Endothelial cell of umbilical vein (primary cell): ENCODE measurements at regions not wholly inside any gene's neighbourhood (a gene's known extent, or its start where the extent isn't known, plus 50 kb on each side); places are given as distances from the start of the nearest gene placed in this dataset.

Experiments
- BruUV-seq: library from RNA; stranded (reverse); fragments of 400-500 nt; replicated peaks from 2 replicates; lab custom pipeline; 2021; lab: Mats Ljungman, UMichigan
- CTCF ChIA-PET: fragments of 300-600, 350-600 bp; sonication (Branson Sonifier 250); formaldehyde crosslinking; loops from one replicate; lab custom pipeline; 2021; ENCODE audit warnings: antibody characterized with exemption, inconsistent platforms; lab: Charles Lee
- POLR2A ChIA-PET: fragments of 300-600, 350-600 bp; sonication (Branson Sonifier 250); formaldehyde crosslinking; loops from one replicate; lab custom pipeline; 2021; ENCODE audit warnings: antibody characterized with exemption, inconsistent platforms; lab: Charles Lee
- DNase-seq: peaks from one replicate; pipeline ENCODE4 v3.0.0-alpha.2; 2011; ENCODE audit warnings: low read depth, low spot score
- FAIRE-seq: peaks from 2 replicates; lab custom pipeline; 2011; peaks lifted over from hg19 to GRCh38; lab: Jason Lieb, UNC
- H2AFZ ChIP-seq: 2 replicates; pipeline ENCODE4 v1.6.0; 2012; ENCODE audit warnings: low read depth, low read length, control low read depth, inconsistent platforms
- H3K27ac ChIP-seq: 2 replicates; pipeline ENCODE4 v1.5.1; 2011; ENCODE audit warnings: low read depth, mild to moderate bottlenecking, control low read depth, low read length, moderate library complexity; ENCODE audit not compliant: insufficient read depth
- H3K27me3 ChIP-seq, 2 experiments: 2 replicates each; pipeline versions ENCODE4 v1.6.0 to v1.6.1; 2011; ENCODE audit warnings: low read length in 2 of 2, mixed read lengths in 1 of 2; ENCODE audit not compliant: control insufficient read depth in 2 of 2, insufficient read depth in 2 of 2
- H3K36me3 ChIP-seq, 2 experiments: 2 replicates in 1 of 2; 3 replicates in 1 of 2; pipeline ENCODE4 v1.5.1; 2011; ENCODE audit warnings: low read length in 2 of 2, mild to moderate bottlenecking in 1 of 2, moderate library complexity in 1 of 2; ENCODE audit not compliant: control insufficient read depth in 2 of 2, insufficient read depth in 2 of 2; ENCODE audit errors: extremely low read depth in 1 of 2
- H3K4me1 ChIP-seq: 3 replicates; pipeline ENCODE4 v1.5.1; 2011; ENCODE audit warnings: mild to moderate bottlenecking, low read length; ENCODE audit not compliant: control insufficient read depth, insufficient read depth; ENCODE audit errors: extremely low read depth
- H3K4me2 ChIP-seq: 2 replicates; pipeline ENCODE4 v1.6.1; 2011; ENCODE audit warnings: low read length, control low read depth, mixed read lengths; ENCODE audit not compliant: insufficient read depth
- H3K4me3 ChIP-seq, 3 experiments: fragments of 200-600 bp in 1 of 3; sonication (generic), shearing (Covaris generic) in 1 of 3; replicated peaks in 1 of 3; 2 replicates each; pipeline ENCODE4 v1.5.1; 2011 to 2016; ENCODE audit warnings: control low read depth in 3 of 3, low read length in 3 of 3, mild to moderate bottlenecking in 2 of 3, inconsistent platforms in 1 of 3, low read depth in 1 of 3, moderate library complexity in 1 of 3; ENCODE audit not compliant: insufficient read depth in 1 of 3
- H3K79me2 ChIP-seq: 2 replicates; pipeline ENCODE4 v1.6.0; 2012; ENCODE audit warnings: low read length, inconsistent platforms; ENCODE audit not compliant: control insufficient read depth, insufficient read depth
- H3K9ac ChIP-seq: replicated peaks from 2 replicates; pipeline ENCODE3; 2011; ENCODE audit warnings: low read length, control low read depth; ENCODE audit not compliant: insufficient read depth; ENCODE audit errors: extremely low read depth
- H3K9me1 ChIP-seq: replicated peaks from 3 replicates; pipeline ENCODE4 v1.6.0; 2011; ENCODE audit warnings: mild to moderate bottlenecking, low read length; ENCODE audit not compliant: control insufficient read depth, insufficient read depth; ENCODE audit errors: extremely low read depth
- H3K9me3 ChIP-seq: replicated peaks from 2 replicates; pipeline ENCODE4 v1.5.1; 2012; ENCODE audit warnings: low read length, inconsistent platforms; ENCODE audit not compliant: control insufficient read depth, insufficient read depth
- H4K20me1 ChIP-seq: replicated peaks from 2 replicates; pipeline ENCODE3; 2011; ENCODE audit warnings: mild to moderate bottlenecking, low read length; ENCODE audit not compliant: control insufficient read depth, insufficient read depth; ENCODE audit errors: extremely low read depth
- EZH2 ChIP-seq: IDR thresholded peaks from 2 replicates; pipeline ENCODE4 v1.6.1; 2012; ENCODE audit warnings: borderline replicate concordance, low read depth, mild to moderate bottlenecking, moderate library complexity, low read length, inconsistent platforms; ENCODE audit not compliant: severe bottlenecking
- FOS ChIP-seq: IDR thresholded peaks from 2 replicates; pipeline ENCODE4 v1.6.1; 2011; ENCODE audit warnings: mild to moderate bottlenecking, low read length, moderate library complexity, borderline replicate concordance; ENCODE audit not compliant: insufficient read depth
- JUN ChIP-seq: IDR thresholded peaks from 2 replicates; pipeline ENCODE4 v1.6.1; 2011; ENCODE audit warnings: borderline replicate concordance, low read depth; ENCODE audit not compliant: insufficient read length, insufficient read depth
- MYC ChIP-seq: IDR thresholded peaks from one replicate; pipeline ENCODE4 v1.6.1; 2011; ENCODE audit warnings: mild to moderate bottlenecking, low read depth, low read length
- POLR2AphosphoS5 ChIP-seq: IDR thresholded peaks from 2 replicates; pipeline ENCODE4 v1.6.1; 2012; ENCODE audit warnings: low read depth, mild to moderate bottlenecking, control low read depth, low read length, moderate library complexity; ENCODE audit not compliant: insufficient read depth
- dilution Hi-C: fragments of 300-500 bp; cut with MboI; formaldehyde crosslinking; loops from one replicate; pipeline ENCODE4 v1.15.0; 2019; ENCODE audit warnings: low sequenced_read_pairs; ENCODE audit not compliant: extremely low pct_ligation_motif_present
- intact Hi-C: fragments of 100-400 bp; cut with micrococcal nuclease; formaldehyde crosslinking; loops from one replicate; pipeline ENCODE4 v1.10.0; 2022

GRCh38 chr5:42875785-42876374 lies 64.2 kb upstream of the SELENOP start:
- H3K79me2 ChIP-seq = no peaks in the 10 kb centered on the region
- ChIA-PET CTCF (interaction anchor here (2.7 kb wide), 1 partner anchor 14 kb away, joined by 19 read pairs; no protein-coding TSS in a partner anchor), POLR2A (no interaction called here)
- peaks cover 11% of the 10 kb centered on the region for H3K4me1 ChIP-seq
- no peak overlapping the region for H3K9ac ChIP-seq
- no TSS peak for BruUV-seq
- FAIRE-seq (no peak), DNase-seq (no peak)
- H3K9me3 ChIP-seq = no peaks in the 10 kb centered on the region
- H3K9me1 ChIP-seq = no peaks in the 10 kb centered on the region
- no peak overlapping the region for H3K4me2 ChIP-seq
- dilution Hi-C loops = no loop called here
- H4K20me1 ChIP-seq = no peaks in the 10 kb centered on the region
- no peak overlapping the region for H3K27ac ChIP-seq
- TF ChIP-seq JUN = no peak
- peak; percentile 26 for TF ChIP-seq FOS
- H3K4me3 ChIP-seq = no peak overlapping the region
- peak overlapping the region; percentile 46 for H2AFZ ChIP-seq
- H3K36me3 ChIP-seq = no peaks in the 10 kb centered on the region
- intact Hi-C loops = no loop called here
- H3K27me3 ChIP-seq = no peaks in the 10 kb centered on the region

- CTCF ChIA-PET = interaction anchor here (2.7 kb wide), 1 partner anchor 15 kb away, joined by 19 read pairs; no protein-coding TSS in a partner anchor
- BruUV-seq = no TSS peak
- intact Hi-C loops = no loop called here
These were observed 63.5 kb upstream of the SELENOP start for GRCh38 chr5:42875211-42875610.

More at GRCh38 chr5:42875211-42875610, 63.5 kb upstream of the SELENOP start:
- H3K9me3 ChIP-seq = no peaks in the 10 kb centered on the region
- TF ChIP-seq MYC = no peak
- TF ChIP-seq EZH2 = no peak
- TF ChIP-seq POLR2AphosphoS5 = no peak
- H3K9me1 ChIP-seq = no peaks in the 10 kb centered on the region
- no peaks in the 10 kb centered on the region for H4K20me1 ChIP-seq
- no peak overlapping the region for H3K4me3 ChIP-seq
- FAIRE-seq = no peak
- no peak overlapping the region for H3K4me2 ChIP-seq
- peaks cover 11% of the 10 kb centered on the region for H3K4me1 ChIP-seq
- H2AFZ ChIP-seq = no peak overlapping the region
- H3K27me3 ChIP-seq = no peaks in the 10 kb centered on the region
- H3K79me2 ChIP-seq = no peaks in the 10 kb centered on the region
- no peak overlapping the region for H3K9ac ChIP-seq
- no peak overlapping the region for H3K27ac ChIP-seq
- no peak for DNase-seq
- dilution Hi-C loops = no loop called here
- POLR2A ChIA-PET = no interaction called here
- no peaks in the 10 kb centered on the region for H3K36me3 ChIP-seq
